Testis (tissue), 2 donors: ENCODE measurements at regions not wholly inside any gene's neighbourhood (a gene's known extent, or its start where the extent isn't known, plus 50 kb on each side); places are given as distances from the start of the nearest gene placed in this dataset.
A peak's percentile ranks its signal among the peaks of the same experiment; 100 is the strongest.

Source experiments
- DNase-seq: peaks from one replicate; pipeline ENCODE4 v3.0.0-alpha.2; 2019
- H3K27ac ChIP-seq, 2 donors: fragments of 200-600 bp; sonication (generic); one replicate each; pipeline ENCODE4 v1.5.1; 2019
- H3K27me3 ChIP-seq: fragments of 200-600 bp; sonication (generic); one replicate; pipeline ENCODE4 v1.5.1; 2019
- H3K36me3 ChIP-seq: fragments of 200-600 bp; sonication (generic); one replicate; pipeline ENCODE4 v1.5.1; 2017; ENCODE audit warnings: low read depth; ENCODE audit errors: missing control alignments
- H3K4me1 ChIP-seq: fragments of 200-600 bp; sonication (generic); one replicate; pipeline ENCODE4 v1.5.1; 2019
- H3K4me3 ChIP-seq, 2 donors: fragments of 200-600 bp; sonication (generic); one replicate each; pipeline ENCODE4 v1.5.1; 2017 to 2019
- H3K9me3 ChIP-seq: fragments of 200-600 bp; sonication (generic); one replicate; pipeline ENCODE4 v1.5.1; 2017
- POLR2A ChIP-seq: fragments of 450-650 bp; IDR thresholded peaks from one replicate; pipeline ENCODE4 v1.6.1; 2017; ENCODE audit warnings: antibody characterized with exemption, mild to moderate bottlenecking, moderate library complexity
- WGBS, 2 donors: methylation state at CpG; one replicate each; pipeline ENCODE4 v1.1.5; 2018; 5-methylcytosine and 5-hydroxymethylcytosine counted together
- intact Hi-C: fragments of 100-400 bp; cut with DNase I; formaldehyde crosslinking; loops from one replicate; pipeline ENCODE4 v1.15.1; 2023; ENCODE audit warnings: low total_unique reads
- TF ChIP-seq, protein P1 (sequence below), 3 experiments: fragments of 450-650 bp in 2 of 3; fragments of 200-600 bp in 1 of 3; sonication (generic) in 1 of 3; IDR thresholded peaks; one replicate each; pipeline ENCODE4 v1.5.1; 2016 to 2019; ENCODE audit warnings: antibody characterized with exemption in 3 of 3, mild to moderate bottlenecking in 2 of 3, moderate library complexity in 1 of 3

DNA sequence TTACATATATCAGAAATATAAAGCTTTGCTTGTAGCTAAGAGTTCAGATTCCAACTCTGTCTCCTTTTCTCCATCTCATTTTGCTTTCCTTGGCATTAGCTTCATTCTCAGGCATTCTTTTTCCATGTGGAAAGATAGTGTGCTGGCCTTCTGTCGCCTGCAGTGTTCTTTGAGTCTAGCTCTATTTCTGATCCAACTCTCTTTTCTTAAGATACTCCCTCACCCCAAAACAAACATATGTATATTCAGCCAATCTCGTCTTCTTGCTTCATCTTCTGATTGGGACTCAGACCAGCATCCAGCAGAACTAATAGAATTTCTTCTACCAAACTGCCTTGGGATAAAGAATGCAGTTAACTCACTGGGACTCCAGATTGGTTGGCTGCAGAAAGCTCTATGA, 532.2 kb downstream of the MID1IP1 start:
- WGBS, 2 donors: 67 to 68% methylated on average over 1 to 2 of the region's 2 CpGs
- no peak for TF ChIP-seq POLR2A
- TF ChIP-seq, protein P1, sequence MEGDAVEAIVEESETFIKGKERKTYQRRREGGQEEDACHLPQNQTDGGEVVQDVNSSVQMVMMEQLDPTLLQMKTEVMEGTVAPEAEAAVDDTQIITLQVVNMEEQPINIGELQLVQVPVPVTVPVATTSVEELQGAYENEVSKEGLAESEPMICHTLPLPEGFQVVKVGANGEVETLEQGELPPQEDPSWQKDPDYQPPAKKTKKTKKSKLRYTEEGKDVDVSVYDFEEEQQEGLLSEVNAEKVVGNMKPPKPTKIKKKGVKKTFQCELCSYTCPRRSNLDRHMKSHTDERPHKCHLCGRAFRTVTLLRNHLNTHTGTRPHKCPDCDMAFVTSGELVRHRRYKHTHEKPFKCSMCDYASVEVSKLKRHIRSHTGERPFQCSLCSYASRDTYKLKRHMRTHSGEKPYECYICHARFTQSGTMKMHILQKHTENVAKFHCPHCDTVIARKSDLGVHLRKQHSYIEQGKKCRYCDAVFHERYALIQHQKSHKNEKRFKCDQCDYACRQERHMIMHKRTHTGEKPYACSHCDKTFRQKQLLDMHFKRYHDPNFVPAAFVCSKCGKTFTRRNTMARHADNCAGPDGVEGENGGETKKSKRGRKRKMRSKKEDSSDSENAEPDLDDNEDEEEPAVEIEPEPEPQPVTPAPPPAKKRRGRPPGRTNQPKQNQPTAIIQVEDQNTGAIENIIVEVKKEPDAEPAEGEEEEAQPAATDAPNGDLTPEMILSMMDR (IDR thresholded peaks at IDR 0.05): no peak
- no peaks in the 10 kb centered on the region for H3K27me3 ChIP-seq
- no peak for DNase-seq
- H3K4me3 ChIP-seq: no peak overlapping the region
- intact Hi-C loops: no loop called here
- H3K27ac ChIP-seq: no peak overlapping the region
- no peaks in the 10 kb centered on the region for H3K4me1 ChIP-seq
- H3K36me3 ChIP-seq: no peaks in the 10 kb centered on the region
- no peaks in the 10 kb centered on the region for H3K9me3 ChIP-seq

DNA sequence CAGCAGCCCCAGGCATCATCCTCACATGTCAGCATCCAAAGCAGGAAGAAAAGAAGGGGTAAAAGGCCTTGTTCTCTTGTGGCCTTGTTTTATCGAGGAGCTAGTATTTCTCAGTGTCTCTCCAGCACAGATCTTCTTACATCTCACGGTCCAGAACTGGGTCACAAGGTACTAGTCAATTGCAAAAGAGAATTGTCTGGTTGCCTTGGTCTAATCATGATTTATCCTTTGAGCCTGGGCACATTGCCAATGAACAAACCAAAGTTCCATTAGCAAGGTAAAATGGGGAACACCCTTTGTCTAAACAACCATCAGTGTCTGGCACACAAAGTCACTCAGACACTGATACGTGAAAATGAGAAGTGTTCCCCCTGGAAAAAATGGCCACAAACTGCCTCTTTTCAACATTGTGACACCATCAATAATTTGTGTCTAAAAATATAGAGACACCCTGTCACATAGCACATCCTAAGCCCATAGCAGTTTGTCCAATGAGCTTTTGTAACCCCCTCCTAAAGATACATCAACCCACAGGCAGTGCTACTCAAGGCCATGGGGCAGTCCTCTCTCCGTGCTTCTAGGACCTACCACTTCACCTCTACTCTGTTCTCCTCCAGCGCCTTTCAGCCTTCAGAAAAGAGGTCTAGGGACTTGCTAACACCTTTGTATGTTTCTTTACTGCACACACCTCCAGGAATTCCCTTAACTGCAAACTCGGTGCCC, 534.4 kb downstream of the MID1IP1 start:
- no peak for DNase-seq
- intact Hi-C loops: no loop called here
- Histone ChIP-seq H3K9me3 (no peaks in the 10 kb centered on the region), H3K4me1 (no peaks in the 10 kb centered on the region), H3K4me3 (no peak overlapping the region), H3K36me3 (no peaks in the 10 kb centered on the region), H3K27me3 (no peaks in the 10 kb centered on the region), H3K27ac (no peak overlapping the region)
- TF ChIP-seq POLR2A: no peak
- TF ChIP-seq, protein P1 (IDR thresholded peaks at IDR 0.05): no peak
- 63 to 64% methylated on average over 6 of the region's 6 CpGs for WGBS, 2 donors

DNA sequence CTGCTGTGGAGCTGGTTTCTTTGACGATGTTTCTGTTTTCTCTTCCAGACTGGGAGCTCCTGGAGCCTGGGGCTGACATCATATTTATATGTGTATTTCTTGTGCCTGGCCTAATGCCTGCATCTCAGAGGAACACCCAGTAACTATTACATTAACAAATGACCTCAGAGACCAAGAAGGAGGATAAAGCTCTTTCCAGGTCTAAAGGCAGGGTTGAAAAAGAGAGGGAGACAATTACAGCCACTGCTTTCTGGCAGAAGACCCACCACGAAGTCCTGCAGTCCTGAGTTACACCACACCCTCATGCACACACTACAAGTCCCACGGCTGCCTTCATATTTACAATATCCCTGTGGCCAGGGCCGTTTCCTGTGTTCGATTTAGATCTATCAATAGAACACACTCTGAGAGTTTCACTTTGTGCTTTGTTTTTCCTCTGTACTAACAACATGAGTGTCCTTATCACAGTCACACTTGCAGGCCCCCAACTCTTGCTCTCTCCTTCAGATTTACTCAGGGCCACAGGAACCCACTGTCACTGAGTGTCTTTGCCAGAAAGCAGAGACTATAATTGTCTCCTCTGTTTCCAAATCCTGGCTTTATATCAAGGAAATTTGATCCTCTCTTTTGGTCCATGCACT, 535.5 kb downstream of the MID1IP1 start:
- Histone ChIP-seq H3K4me3 (no peak overlapping the region), H3K9me3 (no peaks in the 10 kb centered on the region), H3K36me3 (no peaks in the 10 kb centered on the region), H3K27me3 (no peaks in the 10 kb centered on the region), H3K4me1 (no peaks in the 10 kb centered on the region), H3K27ac (no peak overlapping the region)
- peak; percentile 33 for DNase-seq
- TF ChIP-seq, protein P1 (IDR thresholded peaks at IDR 0.05): no peak
- TF ChIP-seq POLR2A: no peak
- WGBS, 2 donors: 8 to 15% methylated on average over 5 of the region's 5 CpGs
- intact Hi-C loops: no loop called here

DNA sequence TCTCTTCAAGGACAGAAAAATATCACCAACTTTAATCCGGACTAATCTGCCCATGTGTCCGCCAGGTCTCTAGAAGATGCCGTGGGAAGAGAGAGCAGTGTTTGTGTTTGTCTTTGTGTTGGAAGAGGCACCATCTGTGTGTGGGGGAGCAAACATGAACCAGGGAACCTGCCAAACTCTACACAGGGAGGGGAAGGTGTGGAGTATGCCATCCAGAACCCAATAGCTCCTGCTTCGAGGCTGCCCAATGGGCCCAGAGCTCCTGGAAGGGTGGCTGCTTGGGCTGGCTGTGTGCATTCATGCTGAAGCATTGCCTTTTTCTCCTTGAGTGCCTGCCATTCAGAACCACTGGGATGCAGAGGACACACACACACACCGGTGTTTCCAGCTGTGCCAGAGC, 536.2 kb downstream of the MID1IP1 start:
- no peaks in the 10 kb centered on the region for H3K27me3 ChIP-seq
- DNase-seq: no peak
- intact Hi-C loops: no loop called here
- TF ChIP-seq, protein P1 (IDR thresholded peaks at IDR 0.05): no peak
- TF ChIP-seq POLR2A: no peak
- H3K4me1 ChIP-seq: no peaks in the 10 kb centered on the region
- 25 to 49% methylated on average over 4 to 5 of the region's 5 CpGs for WGBS, 2 donors
- H3K27ac ChIP-seq: no peak overlapping the region
- H3K36me3 ChIP-seq: no peaks in the 10 kb centered on the region
- H3K4me3 ChIP-seq: no peak overlapping the region
- no peaks in the 10 kb centered on the region for H3K9me3 ChIP-seq

DNA sequence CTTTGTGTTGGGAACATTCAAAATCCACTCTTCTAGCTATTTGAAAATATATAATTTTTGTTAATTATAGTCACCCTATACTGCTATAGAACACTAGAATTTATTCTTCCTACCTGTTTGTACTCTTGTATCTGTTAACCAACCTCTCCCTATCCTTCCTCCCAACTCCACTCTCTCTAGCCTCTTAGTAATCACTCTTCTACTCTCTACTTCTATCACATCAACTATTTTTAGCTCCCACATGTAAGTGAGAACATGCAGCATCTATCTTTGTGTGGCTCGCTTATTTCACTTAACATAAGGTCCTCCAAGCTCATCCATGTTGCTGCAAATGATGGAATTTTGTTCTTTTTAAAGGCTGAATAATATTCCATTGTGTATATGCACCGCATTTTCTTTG, 537.3 kb downstream of the MID1IP1 start:
- Histone ChIP-seq H3K9me3 (no peaks in the 10 kb centered on the region), H3K27ac (no peak overlapping the region), H3K4me3 (no peak overlapping the region), H3K36me3 (no peaks in the 10 kb centered on the region), H3K27me3 (no peaks in the 10 kb centered on the region), H3K4me1 (no peaks in the 10 kb centered on the region)
- TF ChIP-seq, protein P1 (IDR thresholded peaks at IDR 0.05): no peak
- TF ChIP-seq POLR2A: no peak
- DNase-seq: no peak
- intact Hi-C loops: no loop called here
- WGBS, 2 donors: 96 to 100% methylated on average over 2 of the region's 2 CpGs
